ENCODE measurements at regions not wholly inside any gene's neighbourhood (a gene's known extent, or its start where the extent isn't known, plus 50 kb on each side); places are given as distances from the start of the nearest gene placed in this dataset.

- DNase-seq = no peak
These were observed 69.5 kb upstream of the GLS start for GRCh38 chr2:190810981-190811587.

DNA sequence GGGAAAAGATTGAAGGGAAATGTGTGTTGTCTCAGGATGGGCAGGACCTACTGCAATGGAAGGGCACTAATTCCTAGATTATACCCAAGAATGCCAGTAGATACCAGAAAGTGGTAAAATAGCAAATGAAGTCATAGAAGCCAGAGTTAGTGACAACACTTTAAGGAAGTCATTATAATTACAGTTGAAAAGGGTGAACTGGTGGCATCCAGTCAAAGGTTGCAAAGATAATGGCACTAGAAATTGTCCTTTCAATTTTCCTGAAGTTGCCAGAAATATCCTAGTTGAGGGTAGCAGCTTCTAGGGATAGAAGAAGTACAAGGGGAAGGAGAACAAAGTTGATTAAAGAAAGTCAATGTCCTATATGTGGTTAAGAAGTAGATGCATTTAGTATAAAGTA lies 68.8 kb upstream of the GLS start:
- no peak for DNase-seq

- DNase-seq = no peak
These were observed 67.9 kb upstream of the GLS start for GRCh38 chr2:190812506-190813294.

- DNase-seq = no peak
These were observed 65.4 kb upstream of the GLS start for GRCh38 chr2:190815226-190815625.

DNA sequence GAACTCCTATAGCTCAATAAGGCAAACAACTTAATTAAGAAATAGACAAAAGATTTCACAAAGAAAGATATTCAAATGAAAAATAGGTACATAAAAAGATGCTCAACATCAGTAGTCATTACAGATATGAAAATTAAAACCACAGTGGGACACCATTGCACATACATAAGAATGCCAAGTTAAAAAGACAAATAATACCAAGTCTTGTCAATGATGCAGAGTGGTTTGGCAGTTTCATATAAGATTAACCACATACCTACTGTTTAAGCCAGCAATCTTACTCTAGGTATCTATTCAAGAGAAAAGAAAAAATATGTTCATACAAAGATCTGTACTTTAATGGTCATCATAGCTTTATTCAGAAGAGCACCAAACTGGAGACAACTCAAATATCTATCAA lies 63.5 kb upstream of the GLS start:
- DNase-seq = no peak

GRCh38 chr2:190819840-190820301 lies 60.8 kb upstream of the GLS start:
- no peak for DNase-seq

- DNase-seq = no peak
These were observed 60.2 kb upstream of the GLS start for GRCh38 chr2:190820416-190820815.

- DNase-seq = no peak
These were observed 58.6 kb upstream of the GLS start for GRCh38 chr2:190822043-190822442.

GRCh38 chr2:190827720-190828119 lies 52.9 kb upstream of the GLS start:
- no peak for DNase-seq

DNA sequence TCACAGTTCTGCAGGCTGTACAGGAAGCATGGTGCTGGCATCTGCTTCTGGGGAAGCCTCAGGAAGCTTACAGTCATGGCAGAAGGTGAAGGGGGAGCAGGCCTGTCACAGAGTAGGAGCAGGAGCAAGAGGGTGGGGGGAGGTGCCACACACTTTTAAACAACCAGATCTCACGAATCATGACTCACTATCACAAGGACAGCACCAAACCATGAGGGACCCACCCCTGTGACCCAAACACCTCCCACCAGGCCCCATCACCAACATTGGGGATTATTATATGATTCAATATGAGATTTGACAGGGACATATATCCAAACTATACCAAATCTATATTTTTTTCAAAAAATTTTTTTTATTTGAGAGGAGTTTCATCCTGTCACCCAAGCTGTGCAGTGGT lies 51.0 kb upstream of the GLS start:
- no peak for DNase-seq
